Stromal cell of bone marrow (primary cell): ENCODE measurements at regions not wholly inside any gene's neighbourhood (a gene's known extent, or its start where the extent isn't known, plus 50 kb on each side); places are given as distances from the start of the nearest gene placed in this dataset.
"Not testable (repeated sequence)": the region's sequence is repeated elsewhere in the genome, so short reads cannot be mapped to it uniquely, and the experiment has no call there.

Experiments used
- DNase-seq: peaks from one replicate; pipeline ENCODE4 v3.0.0-alpha.2; 2012; ENCODE audit warnings: low read depth

DNA sequence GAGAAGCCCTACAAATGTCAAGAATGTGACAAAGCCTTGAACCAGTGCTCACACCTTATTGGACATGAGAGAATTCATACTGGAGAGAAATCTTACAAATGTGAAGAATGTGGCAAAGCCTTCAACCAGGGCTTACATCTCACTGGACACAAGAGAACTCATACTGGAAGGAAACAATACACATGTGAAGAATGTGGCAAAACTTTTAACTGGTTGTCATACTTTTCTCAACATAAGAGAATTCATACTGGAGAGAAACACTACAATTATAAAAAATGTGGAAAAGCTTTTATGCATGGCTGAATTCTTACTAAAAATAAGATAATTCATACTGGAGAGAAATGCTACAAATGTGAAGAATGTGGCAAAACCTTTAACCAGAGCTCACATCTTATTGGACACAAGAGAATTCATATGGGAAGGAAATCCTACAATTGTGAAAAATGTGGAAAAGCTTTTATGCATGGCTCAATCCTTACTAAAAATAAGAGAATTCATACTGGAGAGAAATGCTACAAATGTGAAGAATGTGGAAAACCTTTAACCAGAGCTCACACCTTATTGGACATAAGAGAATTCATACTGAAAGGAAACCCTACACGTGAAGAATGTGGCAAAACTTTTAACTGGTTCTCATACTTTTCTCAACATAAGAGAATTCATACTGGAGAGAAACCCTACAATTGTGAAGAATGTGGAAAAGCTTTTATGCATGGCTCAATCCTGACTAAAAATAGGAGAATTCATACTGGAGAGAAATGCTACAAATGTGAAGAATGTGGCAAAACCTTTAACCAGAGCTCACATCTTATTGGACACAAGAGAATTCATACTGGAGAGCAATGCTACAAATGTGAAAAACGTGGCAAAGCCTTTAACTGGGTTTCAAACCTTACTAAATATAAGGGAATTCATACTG is 350.6 kb upstream of the NUPR2 start:
- not testable (repeated sequence) for DNase-seq

GRCh38 chr7:56449762-56450161 is 333.5 kb upstream of the NUPR2 start:
- no peak for DNase-seq

DNA sequence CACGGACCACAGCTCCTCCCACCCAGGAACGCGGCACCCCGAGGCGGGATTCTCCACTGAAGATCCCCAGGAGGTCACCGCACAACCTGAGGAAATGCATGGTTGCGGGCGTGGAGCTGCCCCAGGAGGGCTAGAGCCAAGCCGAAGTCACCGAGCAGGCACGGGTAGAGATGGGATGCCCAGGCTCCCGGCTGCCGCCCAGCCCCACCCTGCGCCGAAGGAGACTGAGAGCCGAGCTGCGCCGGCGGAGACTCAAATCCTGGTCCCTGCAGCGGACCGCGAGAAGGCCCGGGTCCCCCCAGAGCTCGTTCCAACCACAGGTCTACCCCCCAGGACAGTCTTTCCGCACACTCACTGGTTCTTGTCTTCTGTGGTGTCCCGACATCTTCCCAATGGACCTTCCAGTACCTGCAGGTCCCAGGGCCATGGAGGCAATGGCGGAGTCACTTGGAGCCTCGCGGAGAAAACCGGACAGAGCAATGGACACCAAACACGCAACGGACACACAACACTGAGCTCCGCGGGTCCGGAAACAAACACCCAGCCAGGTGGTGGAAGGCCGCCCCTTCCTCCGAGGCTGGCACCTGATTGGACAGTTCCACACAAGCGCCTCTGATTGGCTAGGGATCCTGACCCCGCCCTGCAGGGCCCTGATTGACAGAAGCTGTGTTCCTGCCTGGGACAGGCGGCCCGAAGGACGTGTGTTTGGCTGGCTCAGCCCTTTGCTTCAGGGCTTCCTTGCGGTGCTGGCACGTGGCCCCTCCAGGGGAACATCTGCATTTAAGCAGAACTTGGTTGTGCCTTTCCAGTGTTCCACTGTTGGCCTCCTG is 331.9 kb upstream of the NUPR2 start:
- no peak for DNase-seq

DNA sequence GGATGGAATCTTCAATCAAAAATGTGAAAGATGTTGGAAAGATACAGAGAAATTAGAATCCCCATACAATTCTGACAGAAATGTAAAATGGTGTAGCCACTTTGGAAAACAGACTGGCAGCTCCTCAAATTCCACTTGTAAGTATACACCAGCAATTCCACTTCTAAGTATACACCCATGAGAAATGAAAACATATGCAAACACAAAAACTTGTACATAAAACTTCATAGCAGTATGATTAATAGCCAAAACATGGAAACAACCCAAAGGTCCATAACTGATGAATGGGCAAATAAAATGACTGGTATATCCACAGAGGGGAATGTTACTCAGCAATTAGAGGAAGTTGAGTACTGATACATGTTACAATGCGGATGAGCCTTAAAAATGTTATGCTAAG is 304.3 kb upstream of the NUPR2 start:
- not testable (repeated sequence) for DNase-seq

GRCh38 chr7:56375173-56375572 is 259.0 kb upstream of the NUPR2 start:
- no peak for DNase-seq

DNA sequence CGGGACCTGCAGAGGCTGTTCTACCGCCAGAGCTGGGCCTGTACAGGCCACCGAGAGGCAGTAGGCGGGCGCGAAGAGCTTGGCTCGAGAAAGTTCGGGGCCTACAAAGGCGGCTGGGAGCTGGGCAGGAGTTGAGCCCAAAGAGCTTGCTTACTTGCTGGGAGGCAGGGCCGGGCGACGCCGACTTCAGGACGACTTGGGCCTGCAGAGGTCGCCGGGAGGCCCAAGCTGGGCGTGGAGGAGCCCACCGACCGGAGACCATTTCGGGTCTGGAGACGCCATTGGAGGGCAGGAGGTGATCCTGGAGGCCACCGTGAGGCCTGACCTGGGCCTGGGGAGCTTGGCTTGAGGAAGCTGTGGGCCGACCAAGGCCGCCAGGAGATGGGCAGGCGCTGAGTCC is 258.4 kb upstream of the NUPR2 start:
- not testable (repeated sequence) for DNase-seq

DNA sequence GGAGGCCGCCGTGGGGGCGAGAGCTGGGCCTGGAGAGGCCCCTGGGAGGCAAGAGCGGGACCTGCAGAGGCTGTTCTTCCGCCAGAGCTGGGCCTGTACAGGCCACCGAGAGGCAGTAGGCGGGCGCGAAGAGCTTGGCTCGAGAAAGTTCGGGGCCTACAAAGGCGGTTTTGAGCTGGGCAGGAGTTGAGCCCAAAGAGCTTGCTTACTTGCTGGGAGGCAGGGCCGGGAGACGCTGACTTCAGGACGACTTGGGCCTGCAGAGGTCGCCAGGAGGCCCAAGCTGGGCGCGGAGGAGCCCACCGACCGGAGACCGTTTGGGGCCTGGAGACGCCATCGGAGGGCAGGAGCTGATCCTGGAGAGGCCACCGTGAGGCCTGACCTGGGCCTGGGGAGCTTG is 257.1 kb upstream of the NUPR2 start:
- DNase-seq: not testable (repeated sequence)

DNA sequence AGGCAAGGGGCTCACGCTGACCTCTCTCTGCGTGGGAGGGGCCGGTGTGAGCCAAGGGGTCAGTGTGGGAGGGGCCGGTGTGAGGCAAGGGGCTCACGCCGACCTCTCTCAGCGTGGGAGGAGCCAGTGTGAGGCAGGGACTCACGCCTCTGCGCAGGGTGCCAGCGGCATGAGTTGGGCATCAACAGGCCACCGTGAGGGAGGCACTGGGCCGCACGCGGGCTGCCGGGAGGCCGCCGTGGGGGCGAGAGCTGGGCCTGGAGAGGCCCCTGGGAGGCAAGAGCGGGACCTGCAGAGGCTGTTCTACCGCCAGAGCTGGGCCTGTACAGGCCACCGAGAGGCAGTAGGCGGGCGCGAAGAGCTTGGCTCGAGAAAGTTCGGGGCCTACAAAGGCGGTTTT is 255.6 kb upstream of the NUPR2 start:
- DNase-seq: not testable (repeated sequence)

- not testable (repeated sequence) for DNase-seq
These were observed 254.1 kb upstream of the NUPR2 start for GRCh38 chr7:56370208-56370872.

- DNase-seq: not testable (repeated sequence)
These were observed 251.7 kb upstream of the NUPR2 start for GRCh38 chr7:56367914-56368313.

DNA sequence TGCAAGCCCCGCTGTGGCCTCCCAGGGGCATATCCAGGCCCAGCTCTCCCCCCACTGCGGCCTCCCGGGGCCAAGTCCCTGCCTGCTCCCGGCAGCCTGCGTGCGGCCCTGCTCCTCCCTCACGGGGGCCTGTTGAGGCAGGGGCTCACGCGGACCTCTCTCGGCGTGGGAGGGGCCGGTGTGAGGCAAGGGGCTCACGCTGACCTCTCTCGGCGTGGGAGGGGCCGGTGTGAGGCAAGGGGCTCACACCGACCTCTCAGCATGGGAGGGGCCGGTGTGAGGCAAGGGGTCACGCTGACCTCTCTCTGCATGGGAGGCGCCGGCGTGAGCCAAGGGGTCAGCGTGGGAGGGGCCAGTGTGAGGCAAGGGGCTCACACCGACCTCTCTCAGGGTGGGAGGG is 251.2 kb upstream of the NUPR2 start:
- DNase-seq: not testable (repeated sequence)

- DNase-seq: not testable (repeated sequence)
These were observed 250.5 kb upstream of the NUPR2 start for GRCh38 chr7:56366701-56367100.

- DNase-seq: not testable (repeated sequence)
These were observed 236.4 kb upstream of the NUPR2 start for GRCh38 chr7:56352576-56352975.

- not testable (repeated sequence) for DNase-seq
These were observed 235.0 kb upstream of the NUPR2 start for GRCh38 chr7:56351181-56351580.

- not testable (repeated sequence) for DNase-seq
These were observed 232.1 kb upstream of the NUPR2 start for GRCh38 chr7:56348311-56348710.

DNA sequence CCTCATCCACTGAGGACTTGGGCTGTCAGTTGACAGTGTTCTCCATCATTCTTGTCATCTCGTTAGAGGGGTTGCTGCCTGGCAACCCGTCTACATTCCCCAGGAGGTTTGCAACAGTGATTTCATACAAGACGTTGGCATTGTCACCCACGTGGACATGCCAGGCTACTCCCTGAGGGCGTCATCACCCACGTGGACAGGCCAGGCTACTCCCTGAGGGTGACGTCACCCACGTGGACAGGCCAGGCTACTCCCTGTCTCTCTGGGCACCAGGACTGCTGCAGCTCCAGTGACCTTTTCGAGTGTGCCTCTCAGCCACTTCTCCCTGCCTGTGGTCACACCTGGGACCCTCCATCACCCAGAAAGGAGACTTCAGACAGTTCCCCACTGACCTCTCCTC is 212.1 kb upstream of the NUPR2 start:
- DNase-seq: not testable (repeated sequence)

GRCh38 chr7:56290548-56290947 is 174.3 kb upstream of the NUPR2 start:
- no peak for DNase-seq

DNA sequence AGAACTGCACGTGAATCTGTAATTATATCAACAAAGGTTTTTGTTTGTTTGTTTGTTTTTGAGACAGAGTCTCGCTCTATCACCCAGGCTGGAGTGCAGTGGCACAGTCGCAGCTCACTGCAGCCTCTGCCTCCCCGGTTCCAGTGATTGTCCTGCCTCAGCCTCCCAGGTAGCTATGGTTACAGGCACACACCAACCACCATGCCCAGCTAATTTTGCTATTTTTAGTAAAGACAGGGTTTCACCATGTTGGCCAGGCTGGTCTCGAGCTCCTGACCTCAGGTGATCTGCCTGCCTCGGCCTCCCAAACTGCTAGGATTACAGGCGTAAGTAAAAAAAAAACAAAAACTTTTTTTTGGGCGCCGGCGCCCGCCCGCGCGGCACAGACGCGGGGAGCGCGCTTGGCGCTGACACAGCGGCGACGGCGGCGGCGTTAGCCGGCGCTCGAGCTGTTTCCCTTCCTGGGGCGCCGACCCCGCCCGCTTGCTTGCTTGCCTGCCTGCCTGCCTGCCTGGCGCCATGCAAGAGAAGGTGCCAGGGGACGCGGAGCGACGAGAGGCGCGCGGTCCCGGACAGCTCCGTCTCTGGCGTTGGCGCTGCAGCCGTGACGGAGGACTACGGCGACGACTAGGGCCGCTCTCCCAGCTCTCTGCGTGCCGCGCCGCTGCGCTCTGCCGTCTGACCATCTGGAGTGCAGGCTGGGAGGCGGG is 171.4 kb upstream of the NUPR2 start:
- no peak for DNase-seq

- DNase-seq: no peak
These were observed 139.9 kb upstream of the NUPR2 start for GRCh38 chr7:56256108-56256507.

DNA sequence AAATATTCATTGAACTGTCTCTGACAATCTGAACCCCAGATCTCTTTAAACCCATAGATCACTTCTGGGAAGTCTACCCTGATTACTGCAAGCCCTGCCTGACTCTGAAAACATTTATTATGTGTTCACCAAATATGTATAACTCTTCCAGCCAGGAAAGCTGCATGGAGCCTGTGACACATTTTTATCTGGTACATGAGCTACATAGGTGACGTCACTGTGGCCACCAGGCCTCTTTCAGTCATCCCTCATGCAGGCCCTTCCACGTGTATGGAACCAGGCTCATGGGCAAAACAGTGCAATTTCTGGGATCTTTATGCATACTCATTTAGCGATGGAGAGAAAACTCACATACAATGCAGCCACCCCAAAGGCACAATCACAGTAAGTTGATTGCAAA is 133.9 kb upstream of the NUPR2 start:
- no peak for DNase-seq

GRCh38 chr7:56229631-56230030 is 113.4 kb upstream of the NUPR2 start:
- DNase-seq: no peak

DNA sequence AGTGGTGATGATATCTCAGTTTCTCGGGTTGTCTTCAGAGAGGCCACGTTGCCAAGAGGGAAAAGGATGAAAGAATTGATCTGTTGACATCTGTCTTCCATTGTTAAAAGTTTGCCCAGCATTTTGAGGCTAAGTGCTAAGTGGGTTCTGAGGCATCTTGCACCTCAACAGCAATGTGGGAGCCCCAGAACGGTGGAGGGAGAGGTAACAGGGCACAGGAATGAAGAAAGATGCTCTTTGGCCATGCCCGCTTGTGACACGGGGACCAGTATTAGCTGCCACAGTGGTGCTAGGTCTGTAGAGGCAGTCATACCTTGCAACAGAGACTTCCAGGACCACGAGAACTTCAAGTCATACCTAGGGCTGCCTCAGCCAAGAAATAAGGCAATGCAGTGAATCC is 106.6 kb upstream of the NUPR2 start:
- no peak for DNase-seq
